A673 (cell line): ENCODE measurements at regions not wholly inside any gene's neighbourhood (a gene's known extent, or its start where the extent isn't known, plus 50 kb on each side); places are given as distances from the start of the nearest gene placed in this dataset.
A peak's percentile ranks its signal among the peaks of the same experiment; 100 is the strongest.

Experiments
- BruUV-seq: library from RNA; stranded (reverse); fragments of 400-500 nt; replicated peaks from 2 replicates; lab custom pipeline; 2021; lab: Mats Ljungman, UMichigan
- CTCF ChIA-PET: fragments of 300-600 bp; sonication (Branson Sonifier 250); formaldehyde crosslinking; loops from one replicate; lab custom pipeline; 2022; ENCODE audit warnings: antibody characterized with exemption; lab: Charles Lee
- POLR2A ChIA-PET: fragments of 300-600 bp; sonication (Branson Sonifier 250); formaldehyde crosslinking; loops from one replicate; lab custom pipeline; 2022; ENCODE audit warnings: antibody characterized with exemption; ENCODE audit not compliant: low non-redundant PET; lab: Charles Lee
- DNase-seq: peaks from one replicate; pipeline ENCODE4 v3.0.0-alpha.2; 2015; ENCODE audit warnings: low spot score
- H3K27ac ChIP-seq: fragments of 200-600 bp; sonication (generic); 2 replicates; pipeline ENCODE4 v1.5.1; 2016; ENCODE audit warnings: mixed run types, low read depth, mild to moderate bottlenecking, mixed read lengths, antibody characterized with exemption, low read length; ENCODE audit not compliant: poor library complexity, severe bottlenecking
- H3K27me3 ChIP-seq: fragments of 200-600 bp; sonication (generic); replicated peaks from 2 replicates; pipeline ENCODE4 v1.6.1; 2017; ENCODE audit warnings: mixed run types, low read depth, mild to moderate bottlenecking, mixed read lengths, antibody characterized with exemption, low read length; ENCODE audit not compliant: insufficient read depth, poor library complexity
- H3K36me3 ChIP-seq: fragments of 200-600 bp; sonication (generic); 2 replicates; pipeline ENCODE4 v1.6.1; 2016; ENCODE audit warnings: mixed run types, mild to moderate bottlenecking, mixed read lengths, antibody characterized with exemption, low read length; ENCODE audit not compliant: insufficient read depth, poor library complexity, severe bottlenecking
- H3K4me1 ChIP-seq: fragments of 200-600 bp; sonication (generic); 2 replicates; pipeline ENCODE4 v1.6.1; 2017; ENCODE audit warnings: mixed run types, mild to moderate bottlenecking, mixed read lengths, antibody characterized with exemption, low read length; ENCODE audit not compliant: insufficient read depth, poor library complexity, severe bottlenecking
- H3K4me3 ChIP-seq: fragments of 200-600 bp; sonication (generic); 2 replicates; pipeline ENCODE4 v1.5.1; 2016; ENCODE audit warnings: low read depth, mixed run types, mild to moderate bottlenecking, mixed read lengths, low read length; ENCODE audit not compliant: poor library complexity, severe bottlenecking
- H3K9me3 ChIP-seq: fragments of 200-600 bp; sonication (generic); 2 replicates; pipeline ENCODE4 v1.6.1; 2016; ENCODE audit warnings: mixed run types, low read depth, mild to moderate bottlenecking, mixed read lengths, antibody characterized with exemption, low read length; ENCODE audit not compliant: poor library complexity, severe bottlenecking
- CTCF ChIP-seq: fragments of 300-800, 200-600 bp; sonication (generic); conservative IDR thresholded peaks from 2 replicates; pipeline ENCODE4 v1.5.1; 2017; ENCODE audit warnings: low read depth, mild to moderate bottlenecking, antibody characterized with exemption, low read length, moderate library complexity, mixed read lengths
- EZH2 ChIP-seq: fragments of 200-600 bp; sonication (generic); IDR thresholded peaks from 2 replicates; pipeline ENCODE4 v1.6.1; 2017; ENCODE audit warnings: borderline replicate concordance, low read depth, mild to moderate bottlenecking, mixed read lengths, antibody characterized with exemption, low read length; ENCODE audit not compliant: poor library complexity, severe bottlenecking
- intact Hi-C: fragments of 100-400 bp; cut with micrococcal nuclease; formaldehyde crosslinking; loops from one replicate; pipeline ENCODE4 v1.10.0; 2022; ENCODE audit not compliant: unreplicated experiment

GRCh38 chr4:108359986-108360681, 191.4 kb upstream of the LEF1 start:
- ChIA-PET CTCF (no interaction called here), POLR2A (interaction anchor here (0.6 kb wide), 1 partner anchor 541 kb away, joined by 3 read pairs; no protein-coding TSS in a partner anchor)
- BruUV-seq, result no TSS peak
- no peaks in the 10 kb centered on the region for H3K36me3 ChIP-seq
- intact Hi-C loops, result no loop called here
- H3K9me3 ChIP-seq, result no peaks in the 10 kb centered on the region
- H3K4me1 ChIP-seq, result no peaks in the 10 kb centered on the region
- no peak for DNase-seq
- H3K27me3 ChIP-seq, result no peaks in the 10 kb centered on the region
- H3K4me3 ChIP-seq, result no peak overlapping the region
- no peak for TF ChIP-seq EZH2
- TF ChIP-seq CTCF, result no peak
- no peak overlapping the region for H3K27ac ChIP-seq

GRCh38 chr4:108359130-108359985, 190.6 kb upstream of the LEF1 start:
- ChIA-PET POLR2A (no interaction called here), CTCF (no interaction called here)
- Histone ChIP-seq H3K4me3 (no peak overlapping the region), H3K36me3 (no peaks in the 10 kb centered on the region), H3K27ac (no peak overlapping the region), H3K27me3 (no peaks in the 10 kb centered on the region), H3K9me3 (no peaks in the 10 kb centered on the region), H3K4me1 (no peaks in the 10 kb centered on the region)
- intact Hi-C loops, result no loop called here
- DNase-seq, result no peak
- TF ChIP-seq CTCF (no peak), EZH2 (no peak)
- no TSS peak for BruUV-seq

GRCh38 chr4:108355902-108356535, 187.3 kb upstream of the LEF1 start:
- ChIA-PET CTCF (no interaction called here), POLR2A (no interaction called here)
- Histone ChIP-seq H3K4me1 (no peaks in the 10 kb centered on the region), H3K36me3 (no peaks in the 10 kb centered on the region), H3K4me3 (no peak overlapping the region), H3K27me3 (no peaks in the 10 kb centered on the region), H3K27ac (no peak overlapping the region), H3K9me3 (no peaks in the 10 kb centered on the region)
- DNase-seq, result peak; percentile 9
- no TSS peak for BruUV-seq
- TF ChIP-seq CTCF (no peak), EZH2 (no peak)
- intact Hi-C loops, result no loop called here
